Dermis microvascular lymphatic vessel endothelial cell (primary cell): ENCODE measurements at regions not wholly inside any gene's neighbourhood (a gene's known extent, or its start where the extent isn't known, plus 50 kb on each side); places are given as distances from the start of the nearest gene placed in this dataset.

ENCODE experiments used
- DNase-seq, 2 donors: peaks; one replicate each; pipeline versions ENCODE4 v3.0.0 to v3.0.0-alpha.2; 2010; ENCODE audit warnings: low read depth in 2 of 2

DNA sequence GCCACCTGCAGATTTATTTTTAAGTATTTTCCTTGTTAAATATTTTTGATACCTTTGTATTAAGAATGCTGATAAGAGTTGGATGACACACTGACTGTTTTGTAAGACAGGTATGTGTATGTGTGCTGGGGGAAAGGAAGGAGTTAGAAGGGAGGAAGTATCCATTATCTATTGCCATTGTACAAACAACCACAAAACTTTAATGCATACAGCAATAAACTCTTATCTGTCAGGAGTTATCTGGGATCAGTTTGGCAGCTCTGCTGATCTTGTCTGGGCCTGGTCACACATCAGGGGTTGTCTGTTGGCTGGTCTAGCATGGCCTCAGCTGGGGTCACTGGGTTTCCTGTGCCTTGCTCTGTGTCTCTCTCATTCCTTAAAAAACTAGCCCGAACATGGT lies 423.9 kb upstream of the USP24 start:
- no peak for DNase-seq

GRCh38 chr1:55636696-55637095 lies 421.5 kb upstream of the USP24 start:
- no peak for DNase-seq

DNA sequence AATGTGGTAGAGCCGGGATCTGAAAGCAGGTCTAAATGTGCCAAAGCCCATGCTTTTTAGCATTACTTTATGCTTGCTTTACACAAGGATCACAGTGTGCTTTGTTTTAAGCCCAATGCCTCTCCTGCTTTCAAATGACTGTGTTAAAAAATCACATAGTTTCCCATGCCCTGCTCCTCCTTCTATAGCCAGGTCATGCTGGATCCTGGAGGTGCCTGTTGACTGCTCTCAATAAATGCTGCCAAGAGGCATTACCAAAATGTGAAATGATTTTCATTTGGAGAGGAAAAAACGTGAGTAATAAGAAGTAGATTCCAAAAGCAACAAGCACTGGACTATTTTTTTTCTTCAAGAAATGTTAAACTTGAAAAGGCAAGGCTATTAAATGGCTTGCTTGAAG lies 420.7 kb upstream of the USP24 start:
- DNase-seq = no peak

DNA sequence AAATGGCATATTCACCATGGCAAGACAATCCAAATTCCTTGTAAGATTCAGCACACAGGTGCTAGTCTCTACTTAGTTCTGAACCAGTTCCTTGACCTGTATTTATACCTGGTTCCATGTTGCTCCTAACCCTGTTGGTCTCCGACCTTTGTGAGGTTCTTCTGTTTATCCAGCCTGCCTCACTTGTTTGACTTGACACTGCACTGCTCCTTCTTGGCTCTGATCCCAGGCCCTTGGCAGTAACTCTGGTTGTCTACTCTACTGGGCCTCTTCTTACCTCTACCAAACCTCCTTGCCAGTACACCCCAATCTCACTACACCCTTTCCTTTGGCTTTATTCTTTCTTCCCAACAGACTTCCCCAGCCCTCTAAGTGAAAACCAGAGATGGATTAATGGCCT lies 419.4 kb upstream of the USP24 start:
- DNase-seq = no peak

DNA sequence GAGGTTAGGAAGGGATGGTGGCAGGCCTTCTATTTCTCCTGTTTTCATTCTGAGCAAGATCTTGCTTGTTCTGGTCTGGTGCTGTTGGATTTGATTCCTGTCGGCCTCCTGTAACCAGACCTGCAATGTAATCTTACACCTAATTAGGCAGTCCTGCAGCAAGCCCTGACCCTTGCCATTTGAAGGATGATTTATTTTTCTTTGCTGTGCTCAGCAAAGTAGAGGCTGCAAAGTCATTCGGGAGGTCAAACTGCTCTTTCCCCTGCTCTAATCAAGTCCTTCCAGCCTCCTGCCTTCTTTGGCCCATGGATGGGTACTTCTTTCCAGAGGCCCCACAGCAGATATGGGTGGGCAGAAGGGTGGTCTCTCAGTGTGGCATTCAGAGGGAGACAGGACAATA lies 417.7 kb upstream of the USP24 start:
- no peak for DNase-seq

- no peak for DNase-seq
Measured at GRCh38 chr1:55632058-55632457, 416.9 kb upstream of the USP24 start.

GRCh38 chr1:55631509-55631908 lies 416.3 kb upstream of the USP24 start:
- DNase-seq = no peak

- no peak for DNase-seq
Measured at GRCh38 chr1:55626326-55626725, 411.2 kb upstream of the USP24 start.

GRCh38 chr1:55624766-55625165 lies 409.6 kb upstream of the USP24 start:
- no peak for DNase-seq

GRCh38 chr1:55623311-55623710 lies 408.1 kb upstream of the USP24 start:
- DNase-seq = no peak

DNA sequence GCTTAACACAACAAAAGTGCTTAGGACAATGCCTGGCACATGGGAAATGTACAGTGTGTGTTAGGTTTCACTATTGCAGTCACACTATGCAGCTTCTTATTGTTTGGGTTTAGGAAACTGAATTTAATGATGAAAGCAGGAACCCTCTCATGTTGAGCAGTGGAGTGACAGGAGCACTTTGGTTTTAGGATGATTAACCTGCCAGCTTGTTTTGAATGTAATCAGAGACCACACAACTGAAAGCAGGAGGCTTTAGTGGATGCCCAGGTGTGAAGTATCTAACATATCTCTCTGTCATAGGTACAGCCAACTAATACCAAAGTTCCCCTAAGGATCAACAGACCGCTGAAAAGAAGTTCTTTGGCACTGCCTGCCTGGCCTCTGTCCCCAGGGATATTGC lies 406.9 kb upstream of the USP24 start:
- no peak for DNase-seq

DNA sequence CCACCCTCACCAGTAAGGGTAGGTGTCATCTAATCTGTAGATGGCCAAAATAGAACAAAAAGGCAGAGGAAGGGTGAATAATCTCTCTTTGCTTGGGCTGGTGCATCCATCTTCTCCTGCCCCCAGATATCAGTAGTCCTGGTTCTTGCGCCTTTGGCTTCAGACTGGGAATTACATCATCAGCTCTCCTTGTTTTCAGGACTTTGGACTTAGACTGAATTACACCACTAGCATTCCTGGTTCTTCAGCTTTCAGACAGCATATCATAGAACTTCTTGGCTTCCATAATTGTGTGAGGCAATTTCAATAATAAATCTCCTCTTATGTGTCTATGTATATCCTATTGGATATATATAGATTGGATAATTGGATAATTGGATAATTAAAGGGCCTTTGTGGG lies 403.0 kb upstream of the USP24 start:
- no peak for DNase-seq

- no peak for DNase-seq
Measured at GRCh38 chr1:55617288-55617982, 402.3 kb upstream of the USP24 start.

DNA sequence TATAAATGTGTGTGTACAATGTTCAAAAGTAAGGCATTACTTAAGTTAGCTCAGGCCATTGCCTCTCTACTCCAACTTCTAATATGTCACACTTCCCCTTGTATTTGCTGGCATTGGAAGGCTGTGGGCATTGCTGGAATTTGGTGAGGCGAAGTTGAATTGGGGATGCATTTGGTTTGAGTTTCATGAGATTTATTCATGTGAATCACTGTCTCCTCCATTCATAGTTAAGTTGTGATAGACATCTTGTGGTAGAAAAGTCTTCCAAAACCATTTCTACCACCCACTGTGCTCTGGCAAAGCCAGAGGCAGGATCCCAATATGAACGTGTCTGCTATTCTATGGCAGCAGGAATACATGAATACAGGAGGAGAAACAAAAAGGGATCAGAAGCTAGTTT lies 397.8 kb upstream of the USP24 start:
- DNase-seq = no peak

DNA sequence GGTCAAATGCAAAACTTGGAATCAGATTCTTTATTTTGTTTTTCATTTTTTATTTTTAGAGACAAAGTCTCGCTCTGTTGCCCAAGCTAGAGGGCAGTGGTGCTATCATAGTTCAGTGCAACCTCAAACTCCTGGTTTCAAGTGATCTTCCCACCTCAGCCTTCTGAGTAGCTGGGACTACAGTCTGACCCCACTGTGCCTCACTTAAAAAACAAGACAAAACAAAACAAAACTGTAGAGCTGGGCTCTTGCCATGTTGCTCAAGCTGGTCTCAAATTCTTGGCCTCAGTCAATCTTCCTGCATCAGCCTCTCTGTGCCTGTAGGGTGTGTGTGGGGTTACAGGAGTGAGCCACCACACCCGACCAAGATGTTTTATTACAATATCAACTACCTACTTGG lies 396.0 kb upstream of the USP24 start:
- no peak for DNase-seq

GRCh38 chr1:55610203-55610602 lies 395.0 kb upstream of the USP24 start:
- no peak for DNase-seq

GRCh38 chr1:55609630-55610029 lies 394.5 kb upstream of the USP24 start:
- DNase-seq = no peak

GRCh38 chr1:55605155-55605554 lies 390.0 kb upstream of the USP24 start:
- DNase-seq = no peak

DNA sequence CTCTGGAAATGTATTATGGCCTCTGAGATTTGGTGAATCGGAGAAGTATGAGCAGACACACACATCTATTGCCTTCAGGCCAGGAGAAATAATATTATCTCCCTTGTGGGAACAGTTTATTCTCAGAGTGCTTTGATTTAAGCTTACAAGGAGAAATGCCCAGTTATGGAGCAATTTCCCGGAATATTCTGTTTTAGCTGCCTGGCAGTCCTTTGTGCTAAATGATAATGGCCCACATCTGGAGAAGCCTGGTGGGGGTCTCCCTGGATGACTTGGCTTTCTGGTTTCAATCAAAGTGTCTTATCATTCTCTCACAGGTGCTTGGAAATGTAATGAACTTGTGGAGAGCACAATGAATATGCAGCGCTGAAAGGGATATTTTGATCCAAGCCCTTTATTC lies 389.6 kb upstream of the USP24 start:
- DNase-seq = no peak

- DNase-seq = no peak
Measured at GRCh38 chr1:55604179-55604578, 389.0 kb upstream of the USP24 start.

- no peak for DNase-seq
Measured at GRCh38 chr1:55600242-55600641, 385.1 kb upstream of the USP24 start.

- no peak for DNase-seq
Measured at GRCh38 chr1:55597910-55598309, 382.7 kb upstream of the USP24 start.

GRCh38 chr1:55594701-55595100 lies 379.5 kb upstream of the USP24 start:
- DNase-seq = no peak

DNA sequence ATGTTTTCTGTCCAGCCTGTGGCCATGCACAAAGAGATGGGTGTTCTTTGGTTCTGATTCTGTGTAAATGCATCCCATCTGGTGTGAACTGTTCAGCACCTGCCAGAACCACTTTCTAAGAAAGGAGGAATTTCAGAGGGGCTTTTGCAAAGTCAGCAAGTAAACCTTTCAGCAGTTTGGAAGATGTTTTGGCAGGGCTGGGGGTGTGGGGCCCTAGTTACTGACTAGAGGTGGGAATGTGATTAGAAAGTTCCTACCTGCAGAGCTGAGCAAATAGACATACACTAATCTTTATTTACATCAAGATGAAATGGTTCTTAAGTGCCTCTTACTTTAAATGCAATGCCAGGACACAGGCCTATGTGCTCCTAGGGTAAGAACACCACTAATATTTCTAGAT lies 378.1 kb upstream of the USP24 start:
- no peak for DNase-seq
